A673 (cell line): ENCODE measurements at regions not wholly inside any gene's neighbourhood (a gene's known extent, or its start where the extent isn't known, plus 50 kb on each side); places are given as distances from the start of the nearest gene placed in this dataset.
"Not testable (repeated sequence)": the region's sequence is repeated elsewhere in the genome, so short reads cannot be mapped to it uniquely, and the experiment has no call there.

Source experiments
- CTCF ChIP-seq: fragments of 300-800, 200-600 bp; sonication (generic); conservative IDR thresholded peaks from 2 replicates; pipeline ENCODE4 v1.5.1; 2017; ENCODE audit warnings: low read depth, mild to moderate bottlenecking, antibody characterized with exemption, low read length, moderate library complexity, mixed read lengths
- EZH2 ChIP-seq: fragments of 200-600 bp; sonication (generic); IDR thresholded peaks from 2 replicates; pipeline ENCODE4 v1.6.1; 2017; ENCODE audit warnings: borderline replicate concordance, low read depth, mild to moderate bottlenecking, mixed read lengths, antibody characterized with exemption, low read length; ENCODE audit not compliant: poor library complexity, severe bottlenecking

DNA sequence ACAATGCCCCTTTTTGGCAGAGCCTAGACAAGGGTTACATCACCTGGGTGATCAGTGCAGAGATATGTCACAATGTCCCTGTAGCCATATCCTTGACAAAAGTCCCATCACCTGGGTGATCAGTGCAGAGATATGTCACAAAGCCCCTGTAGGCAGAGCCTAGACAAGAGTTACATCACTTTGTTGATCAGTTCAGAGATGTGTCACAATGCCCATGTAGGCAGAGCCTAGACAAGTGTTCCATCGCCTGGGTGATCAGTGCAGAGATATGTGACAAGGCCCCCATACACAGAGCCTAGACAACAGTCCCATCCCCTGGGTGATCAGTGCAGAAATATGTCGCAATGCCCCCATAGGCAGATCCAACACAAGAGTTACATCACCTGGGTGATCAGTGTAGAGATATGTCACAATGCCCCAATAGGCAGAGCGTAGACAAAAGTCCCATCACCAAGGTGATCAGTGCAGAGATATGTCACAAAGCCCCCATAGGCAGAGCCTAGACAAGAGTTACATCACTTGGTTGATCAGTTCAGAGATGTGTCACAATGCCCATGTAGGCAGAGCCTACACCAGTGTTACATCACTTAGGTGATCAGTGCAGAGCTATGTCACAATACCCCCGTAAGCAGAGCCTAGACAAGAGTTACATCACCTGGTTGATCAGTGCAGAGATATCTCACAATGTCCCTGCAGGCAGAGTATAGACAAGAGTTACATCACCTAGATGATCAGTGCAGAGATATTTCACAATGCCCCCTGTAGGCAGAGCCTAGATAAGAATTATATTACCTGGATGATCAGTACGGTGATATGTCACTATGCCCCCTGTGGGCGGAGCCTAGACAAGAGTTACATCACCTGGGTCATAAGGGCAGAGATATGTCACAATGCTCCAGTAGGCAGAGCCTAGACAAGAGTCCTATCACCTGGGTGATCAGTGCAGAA is 137.6 kb upstream of the FRG2B start:
- TF ChIP-seq CTCF, EZH2: not testable (repeated sequence)
